ENCODE measurements at regions not wholly inside any gene's neighbourhood (a gene's known extent, or its start where the extent isn't known, plus 50 kb on each side); places are given as distances from the start of the nearest gene placed in this dataset.

DNA sequence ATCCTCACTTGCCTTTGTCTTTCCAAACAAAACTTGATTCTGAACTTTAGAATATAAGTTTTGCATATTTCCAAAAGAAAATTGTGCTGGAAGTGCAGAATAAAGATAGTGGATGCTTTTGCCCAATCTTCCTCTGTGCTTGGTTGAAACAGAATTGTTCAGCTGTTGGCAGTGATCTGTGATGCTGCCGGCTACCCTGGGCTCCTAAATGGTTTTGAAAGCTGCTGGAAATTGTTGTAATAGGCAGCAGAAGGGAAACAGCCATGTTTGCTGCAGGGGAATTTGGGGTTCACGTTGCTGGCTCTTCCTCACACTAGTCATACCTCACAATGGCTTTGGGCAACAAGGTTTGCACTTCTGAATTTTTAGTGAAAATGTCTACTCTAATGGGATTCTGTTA, 398.0 kb downstream of the RAPGEF2 start:
- Histone ChIP-seq H3K4me1 (ENCODE audit: control insufficient read depth in 1 of 2, insufficient read depth in 2 of 2, low read length in 2 of 2) (no peaks in the 10 kb centered on the region), H3K36me3 (ENCODE audit: control insufficient read depth in 1 of 2, insufficient read depth in 2 of 2, low read length in 2 of 2) (no peaks in the 10 kb centered on the region), H3K9me3 (ENCODE audit: control insufficient read depth in 1 of 2, insufficient read depth in 1 of 2, low read depth in 1 of 2, low read length in 2 of 2) (no peaks in the 10 kb centered on the region), H3K79me2 (ENCODE audit: insufficient read depth, low read length) (no peaks in the 10 kb centered on the region), H4K20me1 (ENCODE audit: insufficient read depth) (no peaks in the 10 kb centered on the region), H3K4me2 (ENCODE audit: low read length) (no peak overlapping the region), H3K4me3 (replicated peaks in 1 of 2; ENCODE audit: low read depth in 1 of 2, low read length in 2 of 2) (no peak overlapping the region), H3K9ac (ENCODE audit: low read length) (no peak overlapping the region), H2AFZ (ENCODE audit: low read depth, low read length, poor library complexity, severe bottlenecking) (no peak overlapping the region), H3K9me2 (ENCODE audit: insufficient read depth) (no peaks in the 10 kb centered on the region), H3K27me3 (ENCODE audit: insufficient read depth, low read length) (no peaks in the 10 kb centered on the region), H3K27ac (ENCODE audit: low read depth, low read length) (no peak overlapping the region)
- POLR2A ChIA-PET = no interaction called here
- DNase-seq (ENCODE audit: low read depth, low spot score) = no peak
- intact Hi-C loops (cut with micrococcal nuclease) = no loop called here
- no TSS peak for BruUV-seq (replicated peaks)
- TF ChIP-seq ELF1 (IDR thresholded peaks at IDR 0.05; ENCODE audit: borderline replicate concordance, low read depth) = no peak
- TF ChIP-seq POLR2A (IDR thresholded peaks at IDR 0.05; ENCODE audit: borderline replicate concordance, extremely low read depth, insufficient read depth, insufficient read length) = no peak
- TF ChIP-seq YY1 (IDR thresholded peaks at IDR 0.05; ENCODE audit: extremely low read depth, insufficient replicate concordance, low read depth, low read length) = no peak
- no peak for TF ChIP-seq EZH2 (IDR thresholded peaks at IDR 0.05)
- TF ChIP-seq, protein P1, sequence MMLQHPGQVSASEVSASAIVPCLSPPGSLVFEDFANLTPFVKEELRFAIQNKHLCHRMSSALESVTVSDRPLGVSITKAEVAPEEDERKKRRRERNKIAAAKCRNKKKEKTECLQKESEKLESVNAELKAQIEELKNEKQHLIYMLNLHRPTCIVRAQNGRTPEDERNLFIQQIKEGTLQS (IDR thresholded peaks at IDR 0.05) = no peak
- TF ChIP-seq ZNF274 (IDR thresholded peaks at IDR 0.05; ENCODE audit: low read depth, low read length) = no peak
- no peak for TF ChIP-seq POLR2AphosphoS5 (IDR thresholded peaks at IDR 0.05; ENCODE audit: low read depth, low read length)
- TF ChIP-seq JUND (IDR thresholded peaks at IDR 0.05) = no peak
- no peak for TF ChIP-seq CBX3 (IDR thresholded peaks at IDR 0.05; ENCODE audit: low read depth)
- TF ChIP-seq TCF7L2 (IDR thresholded peaks at IDR 0.05; ENCODE audit: borderline replicate concordance, extremely low read depth, insufficient read depth, insufficient read length) = no peak
- TF ChIP-seq, protein P2, sequence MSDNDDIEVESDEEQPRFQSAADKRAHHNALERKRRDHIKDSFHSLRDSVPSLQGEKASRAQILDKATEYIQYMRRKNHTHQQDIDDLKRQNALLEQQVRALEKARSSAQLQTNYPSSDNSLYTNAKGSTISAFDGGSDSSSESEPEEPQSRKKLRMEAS (IDR thresholded peaks at IDR 0.05) = no peak
- TF ChIP-seq ZFX (IDR thresholded peaks at IDR 0.05) = no peak
- TF ChIP-seq SP1 (IDR thresholded peaks at IDR 0.05; ENCODE audit: low read depth) = no peak
- TF ChIP-seq SIN3A (IDR thresholded peaks at IDR 0.05; ENCODE audit: low read depth) = no peak
- TF ChIP-seq, protein P3, sequence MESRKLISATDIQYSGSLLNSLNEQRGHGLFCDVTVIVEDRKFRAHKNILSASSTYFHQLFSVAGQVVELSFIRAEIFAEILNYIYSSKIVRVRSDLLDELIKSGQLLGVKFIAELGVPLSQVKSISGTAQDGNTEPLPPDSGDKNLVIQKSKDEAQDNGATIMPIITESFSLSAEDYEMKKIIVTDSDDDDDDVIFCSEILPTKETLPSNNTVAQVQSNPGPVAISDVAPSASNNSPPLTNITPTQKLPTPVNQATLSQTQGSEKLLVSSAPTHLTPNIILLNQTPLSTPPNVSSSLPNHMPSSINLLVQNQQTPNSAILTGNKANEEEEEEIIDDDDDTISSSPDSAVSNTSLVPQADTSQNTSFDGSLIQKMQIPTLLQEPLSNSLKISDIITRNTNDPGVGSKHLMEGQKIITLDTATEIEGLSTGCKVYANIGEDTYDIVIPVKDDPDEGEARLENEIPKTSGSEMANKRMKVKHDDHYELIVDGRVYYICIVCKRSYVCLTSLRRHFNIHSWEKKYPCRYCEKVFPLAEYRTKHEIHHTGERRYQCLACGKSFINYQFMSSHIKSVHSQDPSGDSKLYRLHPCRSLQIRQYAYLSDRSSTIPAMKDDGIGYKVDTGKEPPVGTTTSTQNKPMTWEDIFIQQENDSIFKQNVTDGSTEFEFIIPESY (IDR thresholded peaks at IDR 0.05; ENCODE audit: extremely low read depth, insufficient replicate concordance, low read length) = no peak
- TF ChIP-seq, protein P4, sequence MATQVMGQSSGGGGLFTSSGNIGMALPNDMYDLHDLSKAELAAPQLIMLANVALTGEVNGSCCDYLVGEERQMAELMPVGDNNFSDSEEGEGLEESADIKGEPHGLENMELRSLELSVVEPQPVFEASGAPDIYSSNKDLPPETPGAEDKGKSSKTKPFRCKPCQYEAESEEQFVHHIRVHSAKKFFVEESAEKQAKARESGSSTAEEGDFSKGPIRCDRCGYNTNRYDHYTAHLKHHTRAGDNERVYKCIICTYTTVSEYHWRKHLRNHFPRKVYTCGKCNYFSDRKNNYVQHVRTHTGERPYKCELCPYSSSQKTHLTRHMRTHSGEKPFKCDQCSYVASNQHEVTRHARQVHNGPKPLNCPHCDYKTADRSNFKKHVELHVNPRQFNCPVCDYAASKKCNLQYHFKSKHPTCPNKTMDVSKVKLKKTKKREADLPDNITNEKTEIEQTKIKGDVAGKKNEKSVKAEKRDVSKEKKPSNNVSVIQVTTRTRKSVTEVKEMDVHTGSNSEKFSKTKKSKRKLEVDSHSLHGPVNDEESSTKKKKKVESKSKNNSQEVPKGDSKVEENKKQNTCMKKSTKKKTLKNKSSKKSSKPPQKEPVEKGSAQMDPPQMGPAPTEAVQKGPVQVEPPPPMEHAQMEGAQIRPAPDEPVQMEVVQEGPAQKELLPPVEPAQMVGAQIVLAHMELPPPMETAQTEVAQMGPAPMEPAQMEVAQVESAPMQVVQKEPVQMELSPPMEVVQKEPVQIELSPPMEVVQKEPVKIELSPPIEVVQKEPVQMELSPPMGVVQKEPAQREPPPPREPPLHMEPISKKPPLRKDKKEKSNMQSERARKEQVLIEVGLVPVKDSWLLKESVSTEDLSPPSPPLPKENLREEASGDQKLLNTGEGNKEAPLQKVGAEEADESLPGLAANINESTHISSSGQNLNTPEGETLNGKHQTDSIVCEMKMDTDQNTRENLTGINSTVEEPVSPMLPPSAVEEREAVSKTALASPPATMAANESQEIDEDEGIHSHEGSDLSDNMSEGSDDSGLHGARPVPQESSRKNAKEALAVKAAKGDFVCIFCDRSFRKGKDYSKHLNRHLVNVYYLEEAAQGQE (IDR thresholded peaks at IDR 0.05; ENCODE audit: low read depth) = no peak
- no peak for TF ChIP-seq EGR1 (IDR thresholded peaks at IDR 0.05; ENCODE audit: low read depth)
- no peak for TF ChIP-seq RAD21 (IDR thresholded peaks at IDR 0.05; ENCODE audit: low read depth)
- TF ChIP-seq EZH2phosphoT487 (IDR thresholded peaks at IDR 0.05; ENCODE audit: borderline replicate concordance) = no peak
- no peak for TF ChIP-seq SRF (IDR thresholded peaks at IDR 0.05; ENCODE audit: low read depth)
- CTCF ChIA-PET = no interaction called here
- ATAC-seq = no peak
- RAD21 ChIA-PET (ENCODE audit: low non-redundant PET in 1 of 2, low total read pairs in 2 of 2, uncharacterized antibody in 2 of 2, unreplicated experiment in 2 of 2) = no interaction called here

All from HCT116 (cell line).